IMR-90 (cell line): ENCODE measurements at regions not wholly inside any gene's neighbourhood (a gene's known extent, or its start where the extent isn't known, plus 50 kb on each side); places are given as distances from the start of the nearest gene placed in this dataset.

Experiments used
- ATAC-seq: fragments of 200-7000 bp; cut with Tn5 transposase; 2 replicates; pipeline ENCODE4 v1.9.1; 2020; ENCODE audit warnings: low read depth, mild to moderate bottlenecking, moderate library complexity
- BruUV-seq: library from RNA; stranded (reverse); fragments of 400-500 nt; replicated peaks from 2 replicates; lab custom pipeline; 2021; lab: Mats Ljungman, UMichigan
- CTCF ChIA-PET: fragments of 300-600 bp; formaldehyde crosslinking; extraction: SDS; loops from one replicate; lab custom pipeline; 2021; ENCODE audit warnings: antibody characterized with exemption; lab: Yijun Ruan, JAX
- POLR2A ChIA-PET: fragments of 300-600 bp; sonication (Branson Sonifier 250); formaldehyde crosslinking; loops from one replicate; lab custom pipeline; 2022; ENCODE audit warnings: antibody characterized with exemption; ENCODE audit not compliant: unreplicated experiment; lab: Charles Lee
- DNase-seq: peaks from one replicate; pipeline ENCODE4 v3.0.0; 2013
- H2AFZ ChIP-seq: replicated peaks from 2 replicates; pipeline ENCODE3; 2013; ENCODE audit warnings: low read length, mild to moderate bottlenecking; ENCODE audit not compliant: poor library complexity
- H2AK5ac ChIP-seq: 2 replicates; pipeline ENCODE4 v1.6.1; 2013; ENCODE audit warnings: low read depth, low read length, inconsistent platforms
- H2AK9ac ChIP-seq: replicated peaks from 2 replicates; pipeline ENCODE3; 2013; ENCODE audit warnings: mild to moderate bottlenecking, low read depth, low read length, moderate library complexity; ENCODE audit not compliant: poor library complexity
- H2BK120ac ChIP-seq: 2 replicates; pipeline ENCODE4 v1.6.1; 2013; ENCODE audit warnings: low read depth, low read length, inconsistent platforms
- H2BK15ac ChIP-seq: 3 replicates; pipeline ENCODE4 v1.6.1; 2013; ENCODE audit warnings: low read depth, low read length, inconsistent platforms
- H2BK20ac ChIP-seq: 2 replicates; pipeline ENCODE4 v1.6.1; 2013; ENCODE audit warnings: low read depth, mild to moderate bottlenecking, inconsistent platforms, low read length, moderate library complexity
- H2BK5ac ChIP-seq: 2 replicates; pipeline ENCODE4 v1.6.1; 2013; ENCODE audit warnings: mild to moderate bottlenecking, low read depth, low read length, inconsistent platforms; ENCODE audit not compliant: poor library complexity, severe bottlenecking
- H3K14ac ChIP-seq: replicated peaks from 2 replicates; pipeline ENCODE4 v1.6.1; 2013; ENCODE audit warnings: low read depth, low read length, inconsistent platforms
- H3K18ac ChIP-seq: 2 replicates; pipeline ENCODE4 v1.6.1; 2013; ENCODE audit warnings: low read depth, low read length, control low read depth
- H3K23ac ChIP-seq: 2 replicates; pipeline ENCODE4 v1.6.1; 2013; ENCODE audit warnings: low read depth, low read length, inconsistent platforms
- H3K27ac ChIP-seq: 2 replicates; pipeline ENCODE4 v1.5.1; 2013; ENCODE audit warnings: mild to moderate bottlenecking, control low read depth, low read length; ENCODE audit not compliant: insufficient read depth
- H3K27me3 ChIP-seq: 2 replicates; pipeline ENCODE4 v1.6.1; 2013; ENCODE audit warnings: low read length; ENCODE audit not compliant: control insufficient read depth, insufficient read depth
- H3K36me3 ChIP-seq: 2 replicates; pipeline ENCODE4 v1.6.1; 2013; ENCODE audit warnings: low read length, mixed read lengths; ENCODE audit not compliant: control insufficient read depth, insufficient read depth
- H3K4ac ChIP-seq: 2 replicates; pipeline ENCODE4 v1.6.1; 2013; ENCODE audit warnings: low read depth, low read length, inconsistent platforms
- H3K4me1 ChIP-seq: 2 replicates; pipeline ENCODE4 v1.6.1; 2013; ENCODE audit warnings: low read length, mixed read lengths; ENCODE audit not compliant: control insufficient read depth, insufficient read depth
- H3K4me2 ChIP-seq: 2 replicates; pipeline ENCODE4 v1.6.1; 2013; ENCODE audit warnings: low read depth, mild to moderate bottlenecking, control low read depth, low read length, moderate library complexity
- H3K4me3 ChIP-seq: 2 replicates; pipeline ENCODE4 v1.5.1; 2013; ENCODE audit warnings: low read depth, mild to moderate bottlenecking, control low read depth, low read length, moderate library complexity; ENCODE audit not compliant: insufficient read depth
- H3K56ac ChIP-seq: 2 replicates; pipeline ENCODE4 v1.6.1; 2013; ENCODE audit warnings: low read length, inconsistent platforms; ENCODE audit not compliant: insufficient read depth; ENCODE audit errors: extremely low read depth
- H3K79me1 ChIP-seq, 2 experiments: 2 replicates each; pipeline ENCODE4 v1.6.1; 2013; ENCODE audit warnings: low read length in 2 of 2, inconsistent platforms in 1 of 2, low read depth in 1 of 2
- H3K9ac ChIP-seq: 2 replicates; pipeline ENCODE4 v1.6.1; 2013; ENCODE audit warnings: low read depth, low read length, control low read depth
- H3K9me1 ChIP-seq: 2 replicates; pipeline ENCODE4 v1.6.1; 2013; ENCODE audit warnings: low read length, inconsistent platforms; ENCODE audit not compliant: insufficient read depth
- H3K9me3 ChIP-seq: 2 replicates; pipeline ENCODE4 v1.6.1; 2013; ENCODE audit warnings: low read length; ENCODE audit not compliant: control insufficient read depth, insufficient read depth
- H4K20me1 ChIP-seq: 2 replicates; pipeline ENCODE4 v1.6.1; 2013; ENCODE audit warnings: low read length, inconsistent platforms; ENCODE audit not compliant: insufficient read depth
- H4K5ac ChIP-seq: 2 replicates; pipeline ENCODE4 v1.6.1; 2013; ENCODE audit warnings: mild to moderate bottlenecking, low read depth, low read length, control low read depth
- H4K8ac ChIP-seq, 2 experiments: 2 replicates each; pipeline ENCODE4 v1.6.1; 2013; ENCODE audit warnings: low read depth in 2 of 2, low read length in 2 of 2, control low read depth in 1 of 2, inconsistent platforms in 1 of 2
- H4K91ac ChIP-seq: 2 replicates; pipeline ENCODE4 v1.6.1; 2013; ENCODE audit warnings: low read depth, low read length, inconsistent platforms; ENCODE audit not compliant: insufficient read depth
- CHD1 ChIP-seq: IDR thresholded peaks from 2 replicates; pipeline ENCODE4 v1.6.1; 2012; ENCODE audit warnings: low read depth, low read length, improper control_type of control experiment
- MAFK ChIP-seq: IDR thresholded peaks from 2 replicates; pipeline ENCODE4 v1.6.1; 2012; ENCODE audit warnings: low read depth, low read length, improper control_type of control experiment
- dilution Hi-C: fragments of 300-500 bp; cut with HindIII; formaldehyde crosslinking; loops from one replicate; pipeline ENCODE4 v1.14.3; 2018; ENCODE audit warnings: low sequenced_read_pairs; ENCODE audit not compliant: unreplicated experiment
- in situ Hi-C: fragments of 300-500 bp; cut with MboI; formaldehyde crosslinking; loops from 3 replicates; pipeline ENCODE4 v1.14.3; 2019; ENCODE audit warnings: low sequenced_read_pairs, inconsistent platforms, mixed read lengths
- intact Hi-C: fragments of 100-400 bp; cut with micrococcal nuclease; formaldehyde crosslinking; loops from 2 replicates; pipeline ENCODE4 v1.10.0; 2022
- TF ChIP-seq, protein P1 (sequence below): conservative IDR thresholded peaks from 2 replicates; pipeline ENCODE4 v1.5.1; 2012; ENCODE audit warnings: mild to moderate bottlenecking, low read depth, low read length, improper control_type of control experiment
- TF ChIP-seq, protein P2 (sequence below): fragments of 150-350 bp; IDR thresholded peaks from 2 replicates; pipeline ENCODE4 v1.6.1; 2017; ENCODE audit warnings: mild to moderate bottlenecking, antibody characterized with exemption, low read length, low read depth

DNA sequence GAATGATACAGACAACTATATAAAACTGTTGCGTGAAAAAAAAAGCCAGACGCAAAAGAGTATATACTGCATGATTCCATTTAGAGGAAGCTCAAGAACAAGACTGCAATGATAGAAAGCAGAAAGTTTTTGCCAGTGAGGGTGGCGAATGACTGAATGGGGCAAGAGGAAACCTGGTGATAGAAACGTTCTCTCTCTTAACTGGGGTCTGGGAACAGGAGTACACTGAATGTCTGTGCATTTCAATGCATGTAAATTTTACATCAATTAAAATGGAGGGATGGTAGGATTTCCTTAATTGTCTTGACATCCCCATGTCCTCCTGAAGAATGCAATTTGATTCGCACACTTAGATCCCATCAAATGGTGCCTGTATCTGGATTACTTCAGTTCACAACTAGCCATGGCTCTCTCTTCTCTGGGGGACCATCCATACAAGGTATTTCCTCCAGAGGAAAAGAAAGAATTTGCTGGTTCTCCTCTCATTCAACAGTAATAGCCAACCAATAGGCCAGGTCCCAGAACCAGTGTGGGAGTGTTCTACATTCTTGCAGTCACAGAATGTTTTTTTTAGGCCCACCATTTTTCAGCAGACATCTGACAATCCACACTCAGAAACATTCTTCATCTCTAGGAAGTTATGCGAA lies 221.0 kb upstream of the KLF14 start (continued):
- TF ChIP-seq, protein P1, sequence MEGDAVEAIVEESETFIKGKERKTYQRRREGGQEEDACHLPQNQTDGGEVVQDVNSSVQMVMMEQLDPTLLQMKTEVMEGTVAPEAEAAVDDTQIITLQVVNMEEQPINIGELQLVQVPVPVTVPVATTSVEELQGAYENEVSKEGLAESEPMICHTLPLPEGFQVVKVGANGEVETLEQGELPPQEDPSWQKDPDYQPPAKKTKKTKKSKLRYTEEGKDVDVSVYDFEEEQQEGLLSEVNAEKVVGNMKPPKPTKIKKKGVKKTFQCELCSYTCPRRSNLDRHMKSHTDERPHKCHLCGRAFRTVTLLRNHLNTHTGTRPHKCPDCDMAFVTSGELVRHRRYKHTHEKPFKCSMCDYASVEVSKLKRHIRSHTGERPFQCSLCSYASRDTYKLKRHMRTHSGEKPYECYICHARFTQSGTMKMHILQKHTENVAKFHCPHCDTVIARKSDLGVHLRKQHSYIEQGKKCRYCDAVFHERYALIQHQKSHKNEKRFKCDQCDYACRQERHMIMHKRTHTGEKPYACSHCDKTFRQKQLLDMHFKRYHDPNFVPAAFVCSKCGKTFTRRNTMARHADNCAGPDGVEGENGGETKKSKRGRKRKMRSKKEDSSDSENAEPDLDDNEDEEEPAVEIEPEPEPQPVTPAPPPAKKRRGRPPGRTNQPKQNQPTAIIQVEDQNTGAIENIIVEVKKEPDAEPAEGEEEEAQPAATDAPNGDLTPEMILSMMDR, result no peak

DNA sequence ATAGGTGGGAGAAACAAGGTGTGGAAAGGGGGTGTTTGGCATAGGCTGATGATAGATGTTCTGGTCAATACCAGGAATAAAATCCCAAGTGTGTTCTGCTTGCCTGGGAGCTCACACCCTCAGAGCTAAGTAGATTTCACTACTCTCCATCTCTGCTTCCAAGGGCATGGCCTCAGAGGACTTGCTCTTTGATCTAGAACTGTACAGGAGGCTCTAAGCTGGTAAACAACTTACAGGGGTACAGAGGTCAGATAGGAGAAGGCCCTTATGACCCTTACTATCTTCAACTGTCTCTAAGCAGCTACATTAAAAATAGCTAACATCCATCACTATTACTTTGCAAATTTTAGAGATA lies 221.5 kb upstream of the KLF14 start:
- Histone ChIP-seq H3K27me3 (no peaks in the 10 kb centered on the region), H3K27ac (peak overlapping the region; percentile 43; the same call in 1 of the 2 replicates), H2AK5ac (no peak overlapping the region; the same call in none of the 2 replicates), H4K91ac (peak overlapping the region; percentile 68), H3K4me3 (no peak overlapping the region), H2BK20ac (peak overlapping the region; percentile 57), H3K18ac (peak overlapping the region; percentile 65), H2AFZ (no peak overlapping the region), H4K20me1 (no peaks in the 10 kb centered on the region), H3K56ac (no peak overlapping the region), H3K23ac (peak overlapping the region; percentile 76; the same call in 1 of the 2 replicates), H2AK9ac (no peak overlapping the region), H4K5ac (peak overlapping the region; percentile 57), H2BK120ac (peak overlapping the region; percentile 64), H3K79me1 (peaks cover 35 to 72% of the 10 kb centered on the region in 2 experiments), H3K9ac (no peak overlapping the region), H3K9me1 (peaks cover 19% of the 10 kb centered on the region), H3K36me3 (peaks cover 11% of the 10 kb centered on the region; the same call in 1 of the 2 replicates), H3K4ac (peak overlapping the region; percentile 82), H4K8ac (peak overlapping the region; percentile 59 to 73; a peak in 3 of 4 replicates), H2BK5ac (peak overlapping the region; percentile 73), H3K9me3 (no peaks in the 10 kb centered on the region), H2BK15ac (peak overlapping the region; percentile 30; the same call in 2 of the 3 replicates), H3K14ac (peak overlapping the region; percentile 53), H3K4me1 (peaks cover 30% of the 10 kb centered on the region), H3K4me2 (no peak overlapping the region)
- ChIA-PET CTCF (interaction anchor here (1.0 kb wide), 1 partner anchor 26 kb away, joined by 3 read pairs; no protein-coding TSS in a partner anchor), POLR2A (interaction anchor here (0.7 to 2.1 kb wide), 2 partner anchors 38 to 44 kb away, joined by 3 to 6 read pairs; no protein-coding TSS in a partner anchor)
- no peak for ATAC-seq
- in situ Hi-C loops (no loop called here), dilution Hi-C loops (no loop called here), intact Hi-C loops (no loop called here)
- DNase-seq, result no peak
- no TSS peak for BruUV-seq
- TF ChIP-seq CHD1 (no peak), MAFK (no peak)
- TF ChIP-seq, protein P1, result no peak
- TF ChIP-seq, protein P2, sequence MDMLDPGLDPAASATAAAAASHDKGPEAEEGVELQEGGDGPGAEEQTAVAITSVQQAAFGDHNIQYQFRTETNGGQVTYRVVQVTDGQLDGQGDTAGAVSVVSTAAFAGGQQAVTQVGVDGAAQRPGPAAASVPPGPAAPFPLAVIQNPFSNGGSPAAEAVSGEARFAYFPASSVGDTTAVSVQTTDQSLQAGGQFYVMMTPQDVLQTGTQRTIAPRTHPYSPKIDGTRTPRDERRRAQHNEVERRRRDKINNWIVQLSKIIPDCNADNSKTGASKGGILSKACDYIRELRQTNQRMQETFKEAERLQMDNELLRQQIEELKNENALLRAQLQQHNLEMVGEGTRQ, result no peak
